T-helper 1 cell (primary cell): ENCODE measurements at regions not wholly inside any gene's neighbourhood (a gene's known extent, or its start where the extent isn't known, plus 50 kb on each side); places are given as distances from the start of the nearest gene placed in this dataset.

Experiments
- DNase-seq, 5 donors: peaks; one replicate each; pipeline ENCODE4 v3.0.0-alpha.2; 2012 to 2020

DNA sequence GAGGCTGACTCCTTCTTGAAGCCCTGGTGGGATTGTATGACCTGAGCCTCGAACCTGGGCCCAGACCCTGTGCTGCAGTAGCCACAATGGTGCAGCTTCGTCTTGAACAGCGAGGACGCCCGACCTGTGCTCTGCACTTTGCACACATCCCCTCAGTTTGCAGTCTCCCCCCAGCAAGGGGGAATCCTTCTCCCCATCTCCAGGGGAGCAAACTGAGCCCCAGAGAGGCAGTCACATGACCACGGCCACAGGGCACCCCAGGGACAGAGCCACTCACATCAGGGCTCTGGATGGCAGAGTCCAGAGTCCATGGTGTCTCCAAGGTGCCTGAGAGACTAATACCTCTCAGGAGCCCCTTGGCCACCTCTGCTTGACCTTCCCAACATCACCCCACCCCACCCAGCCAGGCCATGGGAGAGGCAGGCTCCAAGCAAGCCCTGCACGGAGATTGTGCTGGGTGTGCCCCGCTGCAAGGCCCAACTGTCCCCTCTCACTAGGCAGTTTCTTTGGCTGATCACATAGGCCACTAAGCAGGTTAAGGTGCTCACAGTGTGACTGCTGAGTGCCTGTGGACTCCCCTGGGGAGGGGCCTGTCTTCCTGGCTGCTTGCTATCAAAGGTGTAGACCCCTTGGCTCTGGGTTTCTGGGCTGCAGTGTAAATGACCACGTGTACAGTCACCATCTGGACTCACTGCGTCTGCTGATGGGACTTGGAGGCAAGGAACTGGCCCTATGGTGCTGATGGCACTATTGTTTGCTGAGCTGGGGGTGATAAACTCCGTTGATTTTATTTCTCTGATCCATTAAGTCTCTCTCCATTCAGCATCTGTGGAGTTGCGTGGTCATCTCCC is 398.1 kb downstream of the MATN1 start:
- no peak for DNase-seq

DNA sequence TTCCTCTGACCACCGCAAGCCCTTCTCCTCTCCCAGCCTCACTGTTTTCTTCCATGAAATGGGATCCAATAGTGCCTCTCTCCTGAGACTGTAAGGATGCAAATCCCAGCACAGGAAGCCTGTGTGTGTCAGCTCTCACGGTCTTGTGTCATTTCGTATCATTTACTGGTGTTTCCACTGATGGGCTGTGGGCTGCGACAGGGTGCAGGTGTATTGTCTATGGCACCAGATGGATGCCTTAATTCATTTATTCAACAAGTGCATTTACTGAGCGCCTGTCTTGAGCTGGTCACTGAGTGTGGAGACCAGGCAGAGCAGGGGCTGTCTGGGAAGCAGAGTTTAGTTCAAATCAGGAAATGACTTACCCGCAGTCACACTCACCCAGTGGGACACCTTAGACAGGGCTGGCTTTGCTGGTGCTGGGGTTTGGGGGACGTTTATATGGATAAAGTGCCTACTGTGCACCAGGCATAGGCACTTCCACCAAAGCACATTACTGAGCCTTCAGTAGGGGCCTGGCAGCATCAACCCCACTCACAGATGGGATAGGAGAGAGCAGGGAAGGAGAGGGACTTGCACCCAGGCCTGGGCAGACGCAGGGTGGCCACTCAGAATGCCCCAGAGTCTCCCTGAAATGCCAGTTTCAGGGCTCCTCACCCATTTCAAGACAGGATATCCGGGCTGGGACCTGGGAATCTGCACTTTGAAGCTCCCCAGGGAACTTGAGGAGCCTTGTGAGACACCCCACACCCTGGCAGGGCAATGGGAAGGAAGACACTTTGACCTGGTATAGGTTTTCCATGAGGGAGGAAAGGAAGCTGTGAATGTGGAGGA is 398.9 kb downstream of the MATN1 start:
- no peak for DNase-seq

DNA sequence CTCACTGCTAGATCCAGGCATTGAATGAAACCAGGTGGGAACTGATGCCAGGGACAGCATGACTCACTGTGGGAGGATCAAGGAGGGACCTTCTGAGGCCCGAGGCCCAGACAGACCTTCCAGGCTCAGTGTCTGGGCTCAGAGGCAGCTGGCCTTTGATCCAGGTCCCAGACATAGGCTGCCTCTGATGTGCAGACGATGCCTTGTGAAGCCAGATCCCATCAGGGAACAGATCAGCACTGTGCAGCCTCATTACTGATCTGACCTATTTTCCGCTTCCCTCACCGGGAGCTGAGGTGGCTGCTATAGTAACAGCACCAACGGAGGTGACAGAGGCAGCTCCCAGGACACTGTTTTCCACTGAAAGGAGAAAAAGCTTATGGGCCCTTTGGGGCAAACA is 399.5 kb downstream of the MATN1 start:
- DNase-seq = no peak

DNA sequence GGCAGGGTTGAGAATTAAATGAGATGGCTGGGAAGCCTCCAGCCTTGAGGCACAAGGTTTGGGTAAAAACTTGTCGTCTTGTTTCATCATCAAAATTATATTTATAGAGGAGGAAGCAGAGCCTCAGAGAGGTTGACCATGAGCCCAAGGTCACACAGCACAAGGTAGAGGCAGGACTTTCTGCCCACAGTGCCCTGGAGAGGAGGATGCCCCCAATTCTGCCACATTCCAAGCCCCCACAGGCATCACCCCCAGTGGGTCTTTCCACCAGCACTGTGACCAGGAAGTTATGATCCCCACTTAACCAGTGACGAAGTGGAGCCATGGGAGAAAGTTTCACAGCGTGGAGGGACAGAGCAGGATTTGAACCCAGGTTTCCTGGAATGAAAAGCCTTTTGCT is 400.0 kb downstream of the MATN1 start:
- DNase-seq = no peak

DNA sequence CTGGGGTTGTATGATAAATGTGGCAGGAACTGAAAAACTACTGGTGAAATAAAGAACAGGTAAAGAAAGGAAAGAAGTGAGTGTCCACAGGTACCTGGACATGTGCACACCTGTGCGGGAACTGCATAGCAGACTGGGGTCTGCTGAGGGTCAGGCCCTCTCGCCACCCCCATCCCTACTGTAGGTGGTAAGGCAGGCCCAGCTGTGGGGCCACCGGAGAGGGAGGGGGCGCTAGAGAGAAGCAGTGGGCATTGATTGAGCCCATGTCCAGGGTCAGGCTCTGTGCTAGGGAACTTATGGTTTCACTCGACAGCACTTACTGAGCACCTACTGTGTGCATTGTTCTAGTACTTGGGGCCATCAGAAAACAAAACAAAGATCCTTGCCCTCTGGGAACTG is 400.5 kb downstream of the MATN1 start:
- no peak for DNase-seq

DNA sequence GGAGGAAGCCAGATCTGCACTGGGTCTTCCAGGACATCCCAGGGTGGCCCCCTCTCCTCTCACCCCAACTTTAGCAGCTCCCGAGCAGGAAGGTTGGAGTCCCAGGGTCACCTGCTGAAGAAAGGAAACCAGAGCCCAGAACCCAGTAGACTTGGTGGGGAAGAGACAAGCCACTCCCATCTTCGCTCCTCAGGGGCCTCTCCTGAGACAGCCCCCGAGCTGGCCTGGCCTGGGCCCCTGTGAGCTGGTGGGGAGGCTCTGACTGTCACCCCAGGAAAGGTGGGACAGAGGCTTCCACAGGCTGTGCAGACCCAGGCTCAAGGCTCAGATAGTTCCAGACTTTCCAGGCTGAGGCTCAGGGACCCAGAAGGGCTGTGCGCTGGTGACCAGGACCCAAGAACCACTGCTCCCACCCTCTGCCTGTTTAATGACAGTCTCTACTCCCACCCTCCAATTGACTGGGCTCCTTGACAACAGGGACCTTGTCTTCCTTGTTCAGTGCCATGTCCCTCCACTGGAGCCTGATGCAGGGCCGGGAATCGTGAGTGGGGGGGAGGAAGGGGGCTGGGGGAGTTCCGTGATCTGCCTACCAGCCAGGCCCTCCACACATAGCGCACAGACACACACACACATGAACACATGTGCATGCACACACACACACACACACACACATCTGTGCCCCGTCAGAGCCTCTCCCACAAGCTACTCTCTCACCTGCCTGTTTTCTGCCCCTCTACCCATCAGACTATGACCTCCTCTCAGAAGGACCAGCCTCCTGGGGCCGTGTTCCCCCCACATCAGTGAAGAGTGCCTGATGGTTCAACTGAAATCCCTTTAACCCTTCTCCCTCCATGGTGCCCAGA is 401.2 kb downstream of the MATN1 start:
- DNase-seq = no peak

DNA sequence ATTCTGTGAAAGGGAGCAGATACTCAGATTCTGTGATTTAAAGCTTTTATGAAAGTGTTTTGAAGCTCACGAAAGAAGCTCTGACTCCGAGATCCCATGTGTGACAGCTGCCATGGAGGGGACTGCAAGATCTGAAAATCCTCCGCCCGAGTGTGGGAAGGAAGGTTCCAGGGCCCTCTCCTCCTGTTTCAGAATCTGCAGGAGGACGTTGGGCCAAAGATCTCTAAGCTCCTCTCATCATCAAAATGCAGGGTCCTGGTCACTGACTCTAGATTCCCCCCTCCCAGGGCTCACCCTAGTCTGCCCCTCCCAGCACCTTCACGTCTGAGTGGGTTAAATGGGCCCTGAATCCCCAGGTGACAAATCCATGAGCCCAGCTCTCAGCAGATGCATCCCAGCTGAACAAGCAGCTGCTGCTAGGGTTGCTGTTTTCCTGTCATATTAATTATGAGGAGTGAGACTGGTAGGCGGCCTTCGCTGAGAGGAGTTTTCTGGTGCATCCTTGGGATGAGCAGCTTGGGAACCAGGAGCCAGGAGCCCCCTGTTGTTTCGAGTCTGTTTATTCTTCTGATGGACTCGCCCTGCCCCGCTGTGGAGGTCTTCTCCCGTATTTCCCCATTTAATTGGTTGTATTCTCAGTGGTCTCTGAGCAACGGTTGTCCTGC is 402.0 kb downstream of the MATN1 start:
- DNase-seq = no peak

DNA sequence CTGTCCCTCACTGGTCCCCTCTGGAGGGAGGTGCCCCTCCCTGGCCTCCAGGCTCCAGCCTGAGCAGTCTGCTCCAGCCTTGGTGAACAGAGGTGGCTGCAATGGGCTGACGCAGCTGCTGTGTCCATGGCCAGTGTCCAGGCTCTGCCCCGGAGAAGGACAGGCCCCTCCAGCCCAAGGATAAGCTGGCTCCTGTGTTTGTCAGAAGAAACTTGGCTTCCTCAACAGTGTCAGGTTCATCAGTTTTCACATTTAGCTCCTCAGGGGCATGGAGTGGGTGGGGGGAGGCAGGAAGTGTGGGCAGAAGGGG is 402.8 kb downstream of the MATN1 start:
- DNase-seq = no peak

DNA sequence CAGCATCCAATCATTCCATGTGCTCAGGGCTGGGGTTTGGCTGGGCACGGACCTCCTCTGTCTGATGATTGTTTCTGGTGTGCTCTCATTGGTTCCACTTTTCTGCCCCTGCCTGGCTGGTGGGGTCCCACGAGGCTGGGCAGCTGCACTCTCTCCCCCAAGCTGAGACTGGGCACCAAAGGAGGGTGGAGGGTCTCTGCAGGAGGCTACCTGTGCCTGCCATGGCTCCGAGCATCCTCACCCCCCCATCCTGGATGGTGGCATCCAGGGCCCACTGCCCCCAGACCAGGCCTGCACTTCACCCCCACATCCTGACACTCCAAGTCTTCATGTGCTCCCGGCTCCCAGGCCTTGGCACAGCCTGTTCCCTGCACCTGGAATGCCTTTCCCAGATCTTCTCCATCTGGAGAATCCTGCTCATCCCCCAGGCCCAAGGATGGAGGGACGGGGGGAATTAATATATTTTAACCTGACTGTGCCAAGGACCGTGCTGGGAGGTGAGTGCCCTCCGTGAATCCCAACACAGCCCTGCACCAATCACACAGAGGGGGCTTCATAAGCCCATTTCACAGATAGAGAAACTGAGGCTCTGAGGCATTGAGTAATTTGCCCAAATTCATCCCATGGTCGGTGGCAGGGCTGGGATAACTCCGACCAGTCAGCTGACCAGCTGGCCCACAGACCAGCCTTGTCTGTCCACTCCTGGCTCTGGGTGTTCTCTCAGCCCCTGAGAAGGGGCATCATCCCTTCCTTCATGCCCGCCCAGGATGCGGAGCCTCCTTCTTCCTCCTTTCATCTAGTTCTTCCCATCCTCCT is 403.4 kb downstream of the MATN1 start:
- DNase-seq = no peak

DNA sequence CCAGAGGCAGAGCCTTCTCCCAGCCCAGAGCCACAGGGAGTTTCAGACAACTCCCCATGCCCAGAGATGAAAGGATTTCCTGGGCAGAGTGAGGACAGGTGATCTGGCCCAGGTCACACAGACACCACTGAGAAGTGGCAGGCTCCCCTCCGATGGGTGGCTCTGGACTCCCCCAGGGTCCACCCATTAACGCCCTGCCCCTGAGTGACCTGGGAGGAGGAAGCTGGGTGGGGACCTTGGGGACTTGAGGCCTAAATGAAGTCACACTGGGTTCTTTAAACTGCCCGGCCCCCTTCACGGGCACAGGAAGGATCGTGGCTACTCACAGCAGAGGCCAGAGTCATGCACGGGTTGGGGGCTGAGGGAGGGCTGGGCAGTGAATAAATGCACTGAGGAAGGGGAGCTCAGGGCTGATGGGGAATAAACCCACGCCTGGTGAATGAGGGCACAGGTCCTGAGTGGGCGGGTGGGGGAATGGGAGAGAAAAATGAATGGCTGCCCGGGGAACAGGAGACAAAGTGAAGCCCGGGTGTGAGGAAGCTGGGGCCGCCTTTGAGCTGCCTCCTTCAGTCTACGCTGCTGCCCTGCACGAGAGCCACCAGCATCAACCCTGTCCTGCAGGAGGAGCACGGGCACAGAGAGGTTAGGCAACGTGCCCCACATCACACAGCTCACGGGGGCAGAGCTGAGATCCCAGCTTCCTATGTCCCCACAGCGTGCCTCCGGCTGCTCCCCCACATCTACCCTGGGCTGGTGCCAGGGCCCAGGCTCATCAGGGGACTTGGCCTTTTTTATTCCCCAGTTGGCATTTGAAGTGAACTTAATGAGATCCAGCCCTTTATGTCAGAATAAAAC is 404.3 kb downstream of the MATN1 start:
- DNase-seq = no peak

DNA sequence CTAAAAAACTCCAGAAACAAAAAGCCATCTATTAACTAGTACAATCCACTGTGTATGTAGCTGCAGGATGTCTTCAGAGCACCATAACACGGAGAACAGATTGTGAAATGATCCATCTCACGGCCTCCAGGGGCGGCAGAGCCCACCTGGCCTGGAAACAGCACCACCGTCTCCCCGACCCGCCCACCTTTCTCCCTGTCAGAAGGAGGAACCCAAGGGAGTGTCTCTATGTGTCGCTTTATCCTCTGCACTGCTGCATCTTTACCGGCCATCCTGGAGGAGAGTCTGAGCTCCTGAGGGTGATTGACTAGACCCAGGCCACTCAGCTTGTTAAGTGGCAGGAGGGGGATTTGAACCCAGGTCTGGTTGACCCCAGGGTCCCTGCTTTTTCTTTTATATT is 405.0 kb downstream of the MATN1 start:
- no peak for DNase-seq

DNA sequence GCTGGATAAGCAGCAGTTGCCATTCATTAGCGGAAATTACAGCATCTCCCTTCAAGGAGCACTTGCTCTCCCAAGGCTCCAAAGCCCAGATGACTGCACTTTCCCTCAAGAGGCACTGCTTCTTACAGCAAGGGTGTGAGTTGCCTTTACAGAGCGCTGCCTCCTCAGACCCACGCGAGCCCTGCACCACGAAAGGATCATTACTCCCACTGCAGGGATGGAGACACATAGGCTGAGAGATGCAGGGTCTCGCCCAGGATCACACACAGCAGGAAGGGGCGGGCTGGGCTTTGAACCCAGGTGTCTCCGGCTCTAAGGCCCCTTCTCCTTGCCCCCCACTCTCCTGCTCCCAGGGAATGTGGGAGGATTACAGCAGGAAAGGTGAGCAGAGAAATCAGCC is 405.5 kb downstream of the MATN1 start:
- DNase-seq = no peak

DNA sequence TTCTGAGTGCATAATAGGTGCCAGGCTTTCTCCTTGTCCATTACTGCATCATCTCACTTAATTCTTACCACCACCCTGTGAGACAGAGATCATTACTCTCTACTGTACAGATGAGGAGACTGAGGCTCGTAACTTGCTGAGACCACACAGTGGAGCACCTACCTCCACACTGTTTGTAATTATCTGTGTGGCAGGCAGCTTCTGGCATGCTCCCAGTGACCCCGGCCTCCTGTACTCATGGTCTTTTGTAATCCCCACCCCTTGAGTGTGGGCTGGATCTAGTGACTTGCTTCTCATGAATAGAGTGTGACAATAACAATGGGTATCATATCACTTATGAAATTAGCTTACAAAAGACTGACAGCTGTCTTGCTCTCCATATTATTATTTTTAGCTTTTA is 407.3 kb downstream of the MATN1 start:
- no peak for DNase-seq

DNA sequence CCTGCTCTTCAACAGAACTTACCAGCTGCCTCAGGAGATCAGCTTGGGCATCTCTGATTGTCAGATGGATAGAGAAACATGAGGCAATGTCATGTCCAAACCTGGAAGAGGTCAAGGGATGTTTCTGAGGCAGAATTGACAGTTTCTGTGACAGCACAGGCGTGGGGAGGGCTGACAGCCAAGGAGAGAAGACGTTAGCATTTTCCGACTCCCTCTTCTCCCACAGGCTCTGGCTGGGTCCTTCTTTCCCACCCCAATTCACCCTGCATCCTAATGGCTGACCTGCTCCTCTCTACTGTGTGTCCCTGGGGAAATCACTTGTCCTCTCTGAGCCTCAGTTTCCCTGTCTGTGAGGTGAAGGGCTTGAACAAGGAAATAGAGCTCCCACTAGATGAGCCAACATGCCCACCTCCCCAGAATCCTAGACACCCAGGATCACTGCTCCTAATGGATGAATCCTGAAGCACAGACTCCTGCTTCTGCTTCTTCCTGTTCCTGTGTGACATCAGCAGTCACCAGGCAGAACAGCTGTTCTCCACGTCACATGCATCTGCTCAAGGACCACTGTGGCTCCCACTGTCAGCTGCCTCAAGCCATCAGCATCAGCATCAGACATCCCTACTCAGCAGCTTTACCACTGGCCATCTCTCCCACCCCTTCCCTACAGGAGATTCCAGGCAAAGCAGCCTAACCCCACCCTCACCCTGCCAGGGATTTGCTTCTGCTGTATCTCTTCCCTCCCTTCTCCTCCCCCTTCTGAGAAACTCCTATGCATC is 408.0 kb downstream of the MATN1 start:
- DNase-seq = peak in 1 of 5 donors; percentile 6

DNA sequence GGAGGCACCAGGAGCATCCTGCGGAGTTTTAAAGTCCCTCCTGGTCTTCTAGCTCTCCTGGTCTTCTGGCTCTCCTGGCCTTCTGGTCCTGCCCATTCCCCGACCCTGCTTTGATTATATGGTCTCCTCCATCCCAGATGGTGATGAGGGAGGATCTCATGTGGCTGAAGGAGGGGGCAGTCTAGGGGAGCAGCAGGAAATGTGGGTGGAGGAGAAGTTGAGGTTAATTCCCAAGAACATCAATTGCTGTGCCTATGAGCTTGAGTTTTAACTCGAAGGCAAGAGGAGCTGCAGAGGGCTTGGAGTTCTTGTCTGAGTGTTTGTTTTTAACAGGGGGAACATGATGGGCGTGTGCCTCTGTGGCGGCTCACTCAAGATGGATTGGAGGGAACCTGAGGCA is 408.8 kb downstream of the MATN1 start:
- no peak for DNase-seq

DNA sequence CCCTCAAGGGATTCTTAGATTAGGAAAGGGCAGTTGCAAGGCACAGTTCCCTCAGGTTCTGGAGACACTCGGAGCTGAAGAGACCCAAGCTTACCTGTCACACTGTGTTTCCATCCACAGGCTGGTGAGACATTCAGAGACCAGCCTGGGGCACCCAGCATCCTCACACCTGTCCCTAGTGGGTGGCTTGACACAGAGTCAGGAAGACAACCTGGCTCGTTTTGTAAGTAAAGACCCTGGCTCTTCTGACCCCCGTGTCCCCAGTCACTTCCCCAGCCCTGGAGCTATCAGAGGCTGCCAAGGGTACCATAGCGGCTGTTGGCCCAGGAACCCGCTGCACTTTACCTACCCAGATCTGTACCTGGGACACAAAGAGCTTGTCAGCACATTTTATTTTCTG is 409.8 kb downstream of the MATN1 start:
- DNase-seq = no peak

DNA sequence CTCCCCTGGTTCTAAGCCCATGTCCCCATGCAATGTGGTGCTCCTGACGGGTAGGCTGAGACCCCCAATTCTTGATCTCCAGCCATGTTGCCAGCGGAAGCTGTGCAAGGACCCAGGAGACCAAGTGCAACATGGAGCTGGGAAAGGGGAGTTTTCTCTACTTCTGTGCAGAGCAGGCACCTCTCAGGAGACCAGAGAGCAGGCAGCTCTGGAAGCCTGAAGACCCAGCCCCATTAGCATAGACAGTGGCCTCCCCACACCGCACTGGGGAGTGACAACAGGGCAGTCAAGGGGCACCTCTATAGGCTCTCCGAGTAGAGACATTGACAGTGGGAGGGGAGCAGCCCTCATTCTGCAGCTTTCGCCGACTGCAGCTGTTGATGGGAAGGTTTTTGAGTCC is 410.2 kb downstream of the MATN1 start:
- no peak for DNase-seq

DNA sequence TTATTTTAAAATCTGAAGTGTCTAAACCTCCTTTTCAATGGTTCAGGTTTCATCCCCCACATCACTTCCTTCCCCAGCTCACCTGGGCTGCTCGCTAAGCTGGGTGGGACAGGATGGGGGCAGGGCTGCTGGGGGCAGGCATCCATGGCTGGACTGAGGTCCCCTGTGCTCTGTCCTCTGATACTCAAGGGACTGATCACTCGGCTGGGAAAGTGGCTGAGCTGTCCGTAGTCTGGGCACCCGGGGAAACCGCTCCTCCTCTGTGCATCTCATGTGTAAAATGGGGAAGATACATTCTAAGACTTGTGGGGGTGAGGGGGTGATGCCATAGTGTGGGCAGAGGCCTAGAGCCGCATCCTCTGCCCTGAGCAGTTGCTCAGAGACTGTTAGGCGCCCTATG is 411.2 kb downstream of the MATN1 start:
- DNase-seq = no peak

DNA sequence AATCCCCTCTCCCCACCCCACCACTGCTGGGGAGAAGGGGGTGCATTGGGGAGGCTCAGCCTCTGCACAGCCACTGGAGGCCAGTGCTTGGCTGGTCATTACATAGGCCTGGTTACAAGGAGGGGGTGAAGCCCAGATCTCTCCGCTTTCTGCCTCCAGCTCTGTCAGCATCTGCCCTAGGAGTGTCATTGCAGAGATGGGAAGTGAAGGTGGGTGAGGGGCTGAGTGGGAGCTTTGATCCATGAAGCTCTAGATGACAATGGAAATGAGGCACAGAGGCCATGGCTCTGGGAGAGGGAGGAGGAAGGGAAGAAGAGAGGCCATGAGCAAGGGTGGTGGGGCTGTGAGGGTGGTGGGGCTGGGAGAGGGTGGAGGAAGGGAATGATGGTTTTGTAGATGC is 411.6 kb downstream of the MATN1 start:
- no peak for DNase-seq
